DMS53 (cell line): ENCODE measurements at regions not wholly inside any gene's neighbourhood (a gene's known extent, or its start where the extent isn't known, plus 50 kb on each side); places are given as distances from the start of the nearest gene placed in this dataset.

ENCODE experiments used
- DNase-seq: peaks from one replicate; lab custom pipeline; 2025; lab: John Stamatoyannopoulos, UW

DNA sequence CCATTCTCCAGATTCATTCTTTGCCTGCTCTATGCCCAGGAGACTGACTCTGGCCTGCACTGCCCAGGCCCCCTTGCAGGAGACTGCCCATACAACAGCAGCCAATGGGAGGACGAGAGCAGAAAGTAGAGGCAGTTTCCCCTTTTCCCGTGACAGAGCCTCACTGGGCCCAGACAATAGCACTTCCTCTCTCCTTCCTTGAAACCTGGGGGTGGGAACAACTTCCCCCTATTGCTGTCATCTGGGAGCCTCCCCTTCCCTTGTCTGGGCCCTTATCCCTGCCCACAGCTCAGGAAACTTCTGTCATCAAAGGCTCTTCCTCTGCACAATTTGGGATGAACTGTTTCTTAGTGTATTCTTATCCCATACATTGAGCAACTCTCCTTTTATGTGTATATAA is 60.8 kb upstream of the KCNJ15 start:
- no peak for DNase-seq

DNA sequence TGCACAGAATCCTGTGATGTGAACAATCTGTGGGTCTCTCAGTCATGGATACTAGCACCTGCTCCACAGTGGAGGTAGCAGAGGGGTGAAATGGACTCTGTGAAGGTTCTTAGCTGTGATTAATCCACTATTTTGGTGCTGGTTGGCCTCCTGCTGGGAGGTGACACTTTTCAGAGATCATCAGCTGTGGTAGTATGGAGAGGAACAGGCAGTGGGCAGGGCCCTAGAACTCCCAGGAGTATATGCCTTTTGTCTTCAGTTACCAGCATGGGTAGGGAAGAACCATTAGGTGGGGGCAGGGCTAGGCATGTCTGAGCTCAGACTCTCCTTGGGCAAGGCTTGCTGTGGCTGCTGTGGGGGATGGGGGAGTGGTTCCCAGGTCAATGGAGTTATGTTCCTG is 54.0 kb upstream of the KCNJ15 start:
- DNase-seq = no peak

DNA sequence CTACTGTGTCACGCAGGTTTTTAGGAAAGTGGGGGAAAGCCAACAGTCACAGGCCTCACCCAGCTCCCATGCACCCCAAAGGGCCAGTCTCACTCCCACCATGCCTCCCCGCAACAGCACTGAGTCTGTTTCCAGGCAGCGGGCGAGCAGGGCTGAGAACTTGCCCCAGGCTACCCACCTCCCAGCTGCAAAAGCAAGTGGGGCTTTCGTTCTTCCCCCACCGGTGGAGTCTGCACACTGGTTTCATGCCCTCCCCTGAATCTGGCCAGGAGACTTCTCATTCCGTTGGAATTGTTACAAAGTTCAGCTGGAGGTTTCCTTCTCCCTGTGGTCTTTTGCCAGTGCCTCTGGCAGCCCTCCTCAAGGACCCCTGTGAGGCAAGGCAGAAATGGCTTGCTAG is 53.6 kb upstream of the KCNJ15 start:
- DNase-seq = no peak

DNA sequence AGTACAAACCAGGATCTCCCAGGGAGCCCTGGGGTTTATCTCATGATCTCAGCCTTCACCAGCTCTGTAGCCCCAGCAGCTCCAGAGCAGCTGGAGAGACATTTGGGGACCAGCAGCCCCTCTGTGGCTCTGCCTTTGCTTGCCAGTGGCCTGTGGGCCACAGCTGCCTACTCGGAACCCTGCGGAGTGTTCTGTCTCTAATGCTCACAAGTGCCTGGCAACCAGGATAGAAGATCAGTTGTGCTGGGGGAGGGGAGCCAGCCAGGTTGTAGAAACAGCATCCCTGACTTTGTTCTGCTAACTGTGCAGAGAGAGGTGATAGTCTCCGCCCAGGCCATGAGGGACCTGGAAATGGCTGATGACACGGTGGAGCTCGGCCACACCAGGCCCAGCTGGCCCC is 50.9 kb upstream of the KCNJ15 start:
- no peak for DNase-seq

DNA sequence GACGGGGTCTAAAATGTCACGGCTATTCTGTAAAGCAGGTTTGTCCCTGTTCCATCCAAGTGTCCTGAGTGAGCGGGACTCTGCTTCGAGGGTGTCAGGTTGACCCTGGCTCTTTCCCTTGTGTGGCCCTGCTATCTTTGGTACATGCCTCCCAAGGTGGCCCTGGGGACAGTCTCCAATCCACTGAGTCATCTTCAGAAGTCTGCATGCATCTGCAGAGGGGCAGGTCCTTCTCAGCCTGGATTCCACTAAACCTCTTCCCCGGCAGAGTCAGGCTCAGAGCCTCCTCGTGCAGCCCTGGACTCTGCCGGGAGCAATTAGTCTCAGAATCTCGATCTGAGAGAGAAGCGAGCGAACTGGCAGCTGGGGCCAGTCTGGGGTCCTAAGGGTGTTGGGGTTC is 50.1 kb upstream of the KCNJ15 start:
- no peak for DNase-seq
